T-helper 1 cell (primary cell): ENCODE measurements at regions not wholly inside any gene's neighbourhood (a gene's known extent, or its start where the extent isn't known, plus 50 kb on each side); places are given as distances from the start of the nearest gene placed in this dataset.

ENCODE experiments used
- DNase-seq, 5 donors: peaks; one replicate each; pipeline ENCODE4 v3.0.0-alpha.2; 2012 to 2020

GRCh38 chr19:29375429-29376119 lies 150.2 kb upstream of the VSTM2B start:
- no peak for DNase-seq

GRCh38 chr19:29376855-29377354 lies 148.9 kb upstream of the VSTM2B start:
- no peak for DNase-seq

GRCh38 chr19:29378126-29378525 lies 147.7 kb upstream of the VSTM2B start:
- DNase-seq, result no peak

- DNase-seq, result no peak
These were observed 147.2 kb upstream of the VSTM2B start for GRCh38 chr19:29378543-29379080.

GRCh38 chr19:29379257-29380021 lies 146.4 kb upstream of the VSTM2B start:
- DNase-seq, result no peak

GRCh38 chr19:29380581-29380980 lies 145.2 kb upstream of the VSTM2B start:
- no peak for DNase-seq

GRCh38 chr19:29381353-29382203 lies 144.2 kb upstream of the VSTM2B start:
- no peak for DNase-seq

GRCh38 chr19:29383696-29384095 lies 142.1 kb upstream of the VSTM2B start:
- no peak for DNase-seq

- no peak for DNase-seq
These were observed 141.1 kb upstream of the VSTM2B start for GRCh38 chr19:29384656-29385055.

GRCh38 chr19:29385191-29385795 lies 140.5 kb upstream of the VSTM2B start:
- no peak for DNase-seq

- DNase-seq, result no peak
These were observed 138.8 kb upstream of the VSTM2B start for GRCh38 chr19:29386970-29387369.

- DNase-seq, result no peak
These were observed 138.2 kb upstream of the VSTM2B start for GRCh38 chr19:29387586-29387985.

GRCh38 chr19:29389495-29389894 lies 136.3 kb upstream of the VSTM2B start:
- DNase-seq, result no peak

- DNase-seq, result no peak
These were observed 135.1 kb upstream of the VSTM2B start for GRCh38 chr19:29390742-29391141.

- no peak for DNase-seq
These were observed 131.8 kb upstream of the VSTM2B start for GRCh38 chr19:29393915-29394460.

GRCh38 chr19:29395111-29395733 lies 130.6 kb upstream of the VSTM2B start:
- no peak for DNase-seq

- DNase-seq, result no peak
These were observed 129.9 kb upstream of the VSTM2B start for GRCh38 chr19:29395734-29396414.

- no peak for DNase-seq
These were observed 128.9 kb upstream of the VSTM2B start for GRCh38 chr19:29396925-29397324.

- DNase-seq, result no peak
These were observed 128.0 kb upstream of the VSTM2B start for GRCh38 chr19:29397748-29398147.

GRCh38 chr19:29399804-29400203 lies 126.0 kb upstream of the VSTM2B start:
- no peak for DNase-seq
